ENCODE measurements at regions not wholly inside any gene's neighbourhood (a gene's known extent, or its start where the extent isn't known, plus 50 kb on each side); places are given as distances from the start of the nearest gene placed in this dataset.

- Mint-ChIP-seq H3K4me3 (ENCODE audit: unreplicated experiment) (no peak overlapping the region), H3K36me3 (ENCODE audit: unreplicated experiment) (no peaks in the 10 kb centered on the region), H3K4me1 (ENCODE audit: unreplicated experiment) (peaks cover under 1% of the 10 kb centered on the region), H3K27me3 (ENCODE audit: unreplicated experiment) (no peaks in the 10 kb centered on the region), H3K27ac (ENCODE audit: unreplicated experiment) (no peak overlapping the region), H3K9me3 (ENCODE audit: unreplicated experiment) (no peaks in the 10 kb centered on the region)
- TF ChIP-seq CTCF (IDR thresholded peaks at IDR 0.05), result no peak
- DNase-seq (ENCODE audit: extremely low spot score, unreplicated experiment), result no peak
Observed at GRCh38 chr7:84658286-84658685, 463.7 kb upstream of the SEMA3A start.

- no peak overlapping the region for H3K4me3 Mint-ChIP-seq (ENCODE audit: unreplicated experiment)
- no peaks in the 10 kb centered on the region for H3K27me3 Mint-ChIP-seq (ENCODE audit: unreplicated experiment)
- H3K4me1 Mint-ChIP-seq (ENCODE audit: unreplicated experiment), result peaks cover 11% of the 10 kb centered on the region
- no peak overlapping the region for H3K27ac Mint-ChIP-seq (ENCODE audit: unreplicated experiment)
- no peak for TF ChIP-seq CTCF (IDR thresholded peaks at IDR 0.05)
- H3K9me3 Mint-ChIP-seq (ENCODE audit: unreplicated experiment), result no peaks in the 10 kb centered on the region
- DNase-seq (ENCODE audit: extremely low spot score, unreplicated experiment), result no peak
- H3K36me3 Mint-ChIP-seq (ENCODE audit: unreplicated experiment), result no peaks in the 10 kb centered on the region
Observed at GRCh38 chr7:84654273-84654672, 459.7 kb upstream of the SEMA3A start.

- Mint-ChIP-seq H3K27me3 (ENCODE audit: unreplicated experiment) (no peaks in the 10 kb centered on the region), H3K27ac (ENCODE audit: unreplicated experiment) (no peak overlapping the region), H3K4me1 (ENCODE audit: unreplicated experiment) (peaks cover 30% of the 10 kb centered on the region), H3K36me3 (ENCODE audit: unreplicated experiment) (no peaks in the 10 kb centered on the region), H3K9me3 (ENCODE audit: unreplicated experiment) (no peaks in the 10 kb centered on the region), H3K4me3 (ENCODE audit: unreplicated experiment) (no peak overlapping the region)
- no peak for TF ChIP-seq CTCF (IDR thresholded peaks at IDR 0.05)
- DNase-seq (ENCODE audit: extremely low spot score, unreplicated experiment), result no peak
Observed at GRCh38 chr7:84651876-84652275, 457.3 kb upstream of the SEMA3A start.

- H3K27ac Mint-ChIP-seq (ENCODE audit: unreplicated experiment), result peak overlapping the region; percentile 74
- DNase-seq (ENCODE audit: extremely low spot score, unreplicated experiment), result no peak
- no peaks in the 10 kb centered on the region for H3K27me3 Mint-ChIP-seq (ENCODE audit: unreplicated experiment)
- no peak overlapping the region for H3K4me3 Mint-ChIP-seq (ENCODE audit: unreplicated experiment)
- no peaks in the 10 kb centered on the region for H3K36me3 Mint-ChIP-seq (ENCODE audit: unreplicated experiment)
- TF ChIP-seq CTCF (IDR thresholded peaks at IDR 0.05), result no peak
- peaks cover 34% of the 10 kb centered on the region for H3K4me1 Mint-ChIP-seq (ENCODE audit: unreplicated experiment)
- no peaks in the 10 kb centered on the region for H3K9me3 Mint-ChIP-seq (ENCODE audit: unreplicated experiment)
Observed at GRCh38 chr7:84647797-84648757, 453.5 kb upstream of the SEMA3A start.

GRCh38 chr7:84642611-84643010, 448.0 kb upstream of the SEMA3A start:
- Mint-ChIP-seq H3K4me3 (ENCODE audit: unreplicated experiment) (no peak overlapping the region), H3K4me1 (ENCODE audit: unreplicated experiment) (peaks cover 30% of the 10 kb centered on the region), H3K27ac (ENCODE audit: unreplicated experiment) (no peak overlapping the region), H3K9me3 (ENCODE audit: unreplicated experiment) (no peaks in the 10 kb centered on the region), H3K27me3 (ENCODE audit: unreplicated experiment) (no peaks in the 10 kb centered on the region), H3K36me3 (ENCODE audit: unreplicated experiment) (no peaks in the 10 kb centered on the region)
- no peak for TF ChIP-seq CTCF (IDR thresholded peaks at IDR 0.05)
- no peak for DNase-seq (ENCODE audit: extremely low spot score, unreplicated experiment)

All from osteocyte (in vitro differentiated cells).